ENCODE measurements at regions not wholly inside any gene's neighbourhood (a gene's known extent, or its start where the extent isn't known, plus 50 kb on each side); places are given as distances from the start of the nearest gene placed in this dataset.

GRCh38 chr4:58560736-58561135 is 1450.6 kb upstream of the IGFBP7 start:
- Histone ChIP-seq H3K79me2 (replicated peaks; ENCODE audit: insufficient read depth, low read length) (no peaks in the 10 kb centered on the region), H3K27ac (ENCODE audit: low read length) (no peak overlapping the region), H3K9me2 (ENCODE audit: insufficient read depth, low read length) (no peaks in the 10 kb centered on the region), H3K9ac (ENCODE audit: low read length) (no peak overlapping the region), H3K27me3 (ENCODE audit: insufficient read depth, low read depth, low read length) (no peaks in the 10 kb centered on the region), H3K9me3 (ENCODE audit: low read length) (no peaks in the 10 kb centered on the region), H3K4me2 (ENCODE audit: low read length) (no peak overlapping the region), H4K20me1 (ENCODE audit: insufficient read depth) (no peaks in the 10 kb centered on the region), H3F3A (ENCODE audit: insufficient read depth, low read length, poor library complexity, severe bottlenecking) (no peaks in the 10 kb centered on the region), H2AFZ (ENCODE audit: low read depth, low read length) (no peak overlapping the region), H3K36me3 (ENCODE audit: insufficient read depth, low read length) (no peaks in the 10 kb centered on the region), H3K4me3 (ENCODE audit: low read length) (no peak overlapping the region)
- TF ChIP-seq MXI1 (conservative IDR thresholded peaks at IDR 0.05; ENCODE audit: poor library complexity, severe bottlenecking) (no peak), TAF1 (IDR thresholded peaks at IDR 0.05; ENCODE audit: low read depth) (no peak), RAD21 (conservative IDR thresholded peaks at IDR 0.05) (no peak), REST (IDR thresholded peaks at IDR 0.05; ENCODE audit: borderline replicate concordance) (no peak), EZH2 (IDR thresholded peaks at IDR 0.05; ENCODE audit: borderline replicate concordance, insufficient read depth, low read length, poor library complexity, severe bottlenecking) (no peak), POLR2AphosphoS5 (IDR thresholded peaks at IDR 0.05) (no peak), CTCF (IDR thresholded peaks at IDR 0.05; ENCODE audit: poor library complexity, severe bottlenecking) (no peak), EP300 (conservative IDR thresholded peaks at IDR 0.05; ENCODE audit: poor library complexity, severe bottlenecking) (no peak), SMC3 (conservative IDR thresholded peaks at IDR 0.05; ENCODE audit: poor library complexity) (no peak)

GRCh38 chr4:58553679-58554078 is 1443.5 kb upstream of the IGFBP7 start:
- Histone ChIP-seq H3K9me2 (ENCODE audit: insufficient read depth, low read length) (no peaks in the 10 kb centered on the region), H3K36me3 (ENCODE audit: insufficient read depth, low read length) (no peaks in the 10 kb centered on the region), H3K4me2 (ENCODE audit: low read length) (no peak overlapping the region), H3K27ac (ENCODE audit: low read length) (no peak overlapping the region), H3K27me3 (ENCODE audit: insufficient read depth, low read depth, low read length) (no peaks in the 10 kb centered on the region), H3K4me3 (ENCODE audit: low read length) (no peak overlapping the region), H2AFZ (ENCODE audit: low read depth, low read length) (no peak overlapping the region), H3K9me3 (ENCODE audit: low read length) (no peaks in the 10 kb centered on the region), H3F3A (ENCODE audit: insufficient read depth, low read length, poor library complexity, severe bottlenecking) (no peaks in the 10 kb centered on the region), H4K20me1 (ENCODE audit: insufficient read depth) (no peaks in the 10 kb centered on the region), H3K79me2 (replicated peaks; ENCODE audit: insufficient read depth, low read length) (no peaks in the 10 kb centered on the region), H3K9ac (ENCODE audit: low read length) (no peak overlapping the region)
- no peak for TF ChIP-seq EP300 (conservative IDR thresholded peaks at IDR 0.05; ENCODE audit: poor library complexity, severe bottlenecking)
- no peak for TF ChIP-seq TAF1 (IDR thresholded peaks at IDR 0.05; ENCODE audit: low read depth)
- TF ChIP-seq EZH2 (IDR thresholded peaks at IDR 0.05; ENCODE audit: borderline replicate concordance, insufficient read depth, low read length, poor library complexity, severe bottlenecking) = no peak
- TF ChIP-seq RAD21 (conservative IDR thresholded peaks at IDR 0.05) = no peak
- TF ChIP-seq REST (IDR thresholded peaks at IDR 0.05; ENCODE audit: borderline replicate concordance) = no peak
- TF ChIP-seq MXI1 (conservative IDR thresholded peaks at IDR 0.05; ENCODE audit: poor library complexity, severe bottlenecking) = no peak
- TF ChIP-seq POLR2AphosphoS5 (IDR thresholded peaks at IDR 0.05) = no peak
- no peak for TF ChIP-seq CTCF (IDR thresholded peaks at IDR 0.05; ENCODE audit: poor library complexity, severe bottlenecking)
- no peak for TF ChIP-seq SMC3 (conservative IDR thresholded peaks at IDR 0.05; ENCODE audit: poor library complexity)
